ENCODE measurements at regions not wholly inside any gene's neighbourhood (a gene's known extent, or its start where the extent isn't known, plus 50 kb on each side); places are given as distances from the start of the nearest gene placed in this dataset.
A peak's percentile ranks its signal among the peaks of the same experiment; 100 is the strongest.

GRCh38 chr6:134632024-134632423 lies 314.1 kb upstream of the SGK1 start:
- H3K27ac ChIP-seq, result peak overlapping the region in 3 of 4 donors; percentile 15 to 89 (median 74)
- H3K36me3 ChIP-seq, result no peaks in the 10 kb centered on the region
- DNase-seq, result no peak
- no peak overlapping the region for H3K4me3 ChIP-seq
- TF ChIP-seq, protein P1, sequence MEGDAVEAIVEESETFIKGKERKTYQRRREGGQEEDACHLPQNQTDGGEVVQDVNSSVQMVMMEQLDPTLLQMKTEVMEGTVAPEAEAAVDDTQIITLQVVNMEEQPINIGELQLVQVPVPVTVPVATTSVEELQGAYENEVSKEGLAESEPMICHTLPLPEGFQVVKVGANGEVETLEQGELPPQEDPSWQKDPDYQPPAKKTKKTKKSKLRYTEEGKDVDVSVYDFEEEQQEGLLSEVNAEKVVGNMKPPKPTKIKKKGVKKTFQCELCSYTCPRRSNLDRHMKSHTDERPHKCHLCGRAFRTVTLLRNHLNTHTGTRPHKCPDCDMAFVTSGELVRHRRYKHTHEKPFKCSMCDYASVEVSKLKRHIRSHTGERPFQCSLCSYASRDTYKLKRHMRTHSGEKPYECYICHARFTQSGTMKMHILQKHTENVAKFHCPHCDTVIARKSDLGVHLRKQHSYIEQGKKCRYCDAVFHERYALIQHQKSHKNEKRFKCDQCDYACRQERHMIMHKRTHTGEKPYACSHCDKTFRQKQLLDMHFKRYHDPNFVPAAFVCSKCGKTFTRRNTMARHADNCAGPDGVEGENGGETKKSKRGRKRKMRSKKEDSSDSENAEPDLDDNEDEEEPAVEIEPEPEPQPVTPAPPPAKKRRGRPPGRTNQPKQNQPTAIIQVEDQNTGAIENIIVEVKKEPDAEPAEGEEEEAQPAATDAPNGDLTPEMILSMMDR (IDR thresholded peaks at IDR 0.05), result no peak
- no peak for TF ChIP-seq POLR2A (IDR thresholded peaks at IDR 0.05)
- H3K4me1 ChIP-seq, result peaks cover 0 to 5% (median 0%) of the 10 kb centered on the region in 4 donors
- H3K27me3 ChIP-seq, result no peaks in the 10 kb centered on the region
- no peaks in the 10 kb centered on the region for H3K9me3 ChIP-seq

- H3K27ac ChIP-seq, result peak overlapping the region in 3 of 4 donors; percentile 15 to 89 (median 74)
- no peak overlapping the region for H3K4me3 ChIP-seq
- H3K9me3 ChIP-seq, result no peaks in the 10 kb centered on the region
- H3K27me3 ChIP-seq, result no peaks in the 10 kb centered on the region
- peaks cover 0 to 5% (median 0%) of the 10 kb centered on the region in 4 donors for H3K4me1 ChIP-seq
- no peak for TF ChIP-seq POLR2A (IDR thresholded peaks at IDR 0.05)
- TF ChIP-seq, protein P1 (IDR thresholded peaks at IDR 0.05), result no peak
- no peak for DNase-seq
- H3K36me3 ChIP-seq, result no peaks in the 10 kb centered on the region
Measured at GRCh38 chr6:134631398-134631924, 313.5 kb upstream of the SGK1 start.

DNA sequence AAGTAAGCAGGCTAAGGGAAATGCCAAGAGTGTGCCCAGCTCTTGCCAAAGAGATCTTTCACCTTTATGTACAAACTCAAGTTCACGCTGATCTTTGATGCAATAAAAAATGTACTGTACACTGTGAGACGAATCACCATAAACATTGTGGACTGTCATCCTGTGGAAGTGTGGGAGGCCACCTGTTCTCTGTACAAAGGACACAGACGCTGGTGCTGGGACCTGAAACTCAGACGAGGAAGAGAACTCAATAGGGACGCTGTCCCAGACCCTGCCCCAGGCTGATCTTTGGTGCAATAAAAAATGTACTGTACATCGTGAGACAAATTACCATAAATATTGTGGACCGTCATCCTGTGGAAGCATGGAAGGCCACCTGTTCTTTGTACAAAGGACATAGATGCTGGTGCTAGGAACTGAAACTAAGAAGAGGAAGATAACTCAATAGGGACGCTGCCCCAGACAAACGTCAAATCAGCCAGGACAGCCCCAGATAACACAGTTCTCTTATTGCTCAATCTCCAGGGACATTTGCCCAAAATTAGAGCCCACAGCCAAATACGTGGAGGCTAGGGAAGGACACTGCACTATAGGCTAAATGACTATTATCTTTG lies 312.7 kb upstream of the SGK1 start:
- no peaks in the 10 kb centered on the region for H3K27me3 ChIP-seq
- no peaks in the 10 kb centered on the region for H3K9me3 ChIP-seq
- peaks cover 0 to 5% (median 0%) of the 10 kb centered on the region in 4 donors for H3K4me1 ChIP-seq
- peak; percentile 31 to 90 (median 79) for DNase-seq
- TF ChIP-seq, protein P1 (IDR thresholded peaks at IDR 0.05), result peak in 2 of 6 experiments; percentile 7 to 41
- peak in 1 of 2 donors; percentile 41 for TF ChIP-seq POLR2A (IDR thresholded peaks at IDR 0.05)
- peak overlapping the region in 1 of 4 donors; percentile 17 for H3K4me3 ChIP-seq
- no peaks in the 10 kb centered on the region for H3K36me3 ChIP-seq
- peak overlapping the region in 2 of 4 donors; percentile 78 to 89 for H3K27ac ChIP-seq

- H3K9me3 ChIP-seq, result no peaks in the 10 kb centered on the region
- no peak overlapping the region for H3K27ac ChIP-seq
- peaks cover 0 to 5% (median 0%) of the 10 kb centered on the region in 4 donors for H3K4me1 ChIP-seq
- TF ChIP-seq, protein P1 (IDR thresholded peaks at IDR 0.05), result no peak
- TF ChIP-seq POLR2A (IDR thresholded peaks at IDR 0.05), result no peak
- DNase-seq, result no peak
- no peaks in the 10 kb centered on the region for H3K36me3 ChIP-seq
- no peak overlapping the region for H3K4me3 ChIP-seq
- no peaks in the 10 kb centered on the region for H3K27me3 ChIP-seq
Measured at GRCh38 chr6:134628154-134628553, 310.2 kb upstream of the SGK1 start.

- H3K4me3 ChIP-seq, result no peak overlapping the region
Measured at GRCh38 chr6:134627707-134628106, 309.8 kb upstream of the SGK1 start.

More at GRCh38 chr6:134627707-134628106, 309.8 kb upstream of the SGK1 start:
- no peak for DNase-seq
- Histone ChIP-seq H3K4me1 (peaks cover 0 to 5% (median 0%) of the 10 kb centered on the region in 4 donors), H3K36me3 (no peaks in the 10 kb centered on the region), H3K27ac (no peak overlapping the region), H3K27me3 (no peaks in the 10 kb centered on the region), H3K9me3 (no peaks in the 10 kb centered on the region)
- TF ChIP-seq, protein P1 (IDR thresholded peaks at IDR 0.05), result no peak
- TF ChIP-seq POLR2A (IDR thresholded peaks at IDR 0.05), result no peak

All from Peyer's patch (tissue), 4 donors.